Lower leg skin (tissue), 3 donors: ENCODE measurements at regions not wholly inside any gene's neighbourhood (a gene's known extent, or its start where the extent isn't known, plus 50 kb on each side); places are given as distances from the start of the nearest gene placed in this dataset.

Experiments used
- POLR2A ChIP-seq, 2 donors: fragments of 450-650 bp; IDR thresholded peaks; one replicate each; pipeline ENCODE4 v1.6.1; 2016 to 2017; ENCODE audit warnings: antibody characterized with exemption in 2 of 2, mild to moderate bottlenecking in 1 of 2, moderate library complexity in 1 of 2
- TF ChIP-seq, protein P1 (sequence below), 3 donors: fragments of 450-650 bp; IDR thresholded peaks; one replicate each; pipeline ENCODE4 v1.5.1; 2016; ENCODE audit warnings: antibody characterized with exemption in 3 of 3, mild to moderate bottlenecking in 3 of 3, moderate library complexity in 2 of 3

DNA sequence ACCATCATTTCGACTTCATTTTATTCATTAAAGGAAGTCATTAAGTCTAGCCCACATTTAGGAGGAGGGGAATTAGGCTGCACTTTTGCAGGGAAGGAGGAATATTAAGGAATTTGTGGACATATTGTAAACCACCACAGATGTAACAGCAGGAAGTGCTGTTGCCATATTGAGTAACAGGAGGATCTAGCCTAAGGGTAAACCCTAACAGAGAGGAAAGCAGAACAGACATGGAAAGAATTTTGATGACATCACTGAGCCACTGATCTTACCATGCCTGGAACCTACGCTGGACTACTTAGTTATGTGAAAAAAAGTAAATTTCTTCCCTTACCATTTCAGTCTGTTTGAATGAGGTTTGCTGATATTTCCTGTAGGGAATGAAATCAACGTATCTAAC lies 100.7 kb upstream of the ATF7IP start:
- TF ChIP-seq, protein P1, sequence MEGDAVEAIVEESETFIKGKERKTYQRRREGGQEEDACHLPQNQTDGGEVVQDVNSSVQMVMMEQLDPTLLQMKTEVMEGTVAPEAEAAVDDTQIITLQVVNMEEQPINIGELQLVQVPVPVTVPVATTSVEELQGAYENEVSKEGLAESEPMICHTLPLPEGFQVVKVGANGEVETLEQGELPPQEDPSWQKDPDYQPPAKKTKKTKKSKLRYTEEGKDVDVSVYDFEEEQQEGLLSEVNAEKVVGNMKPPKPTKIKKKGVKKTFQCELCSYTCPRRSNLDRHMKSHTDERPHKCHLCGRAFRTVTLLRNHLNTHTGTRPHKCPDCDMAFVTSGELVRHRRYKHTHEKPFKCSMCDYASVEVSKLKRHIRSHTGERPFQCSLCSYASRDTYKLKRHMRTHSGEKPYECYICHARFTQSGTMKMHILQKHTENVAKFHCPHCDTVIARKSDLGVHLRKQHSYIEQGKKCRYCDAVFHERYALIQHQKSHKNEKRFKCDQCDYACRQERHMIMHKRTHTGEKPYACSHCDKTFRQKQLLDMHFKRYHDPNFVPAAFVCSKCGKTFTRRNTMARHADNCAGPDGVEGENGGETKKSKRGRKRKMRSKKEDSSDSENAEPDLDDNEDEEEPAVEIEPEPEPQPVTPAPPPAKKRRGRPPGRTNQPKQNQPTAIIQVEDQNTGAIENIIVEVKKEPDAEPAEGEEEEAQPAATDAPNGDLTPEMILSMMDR (IDR thresholded peaks at IDR 0.05), result no peak
- TF ChIP-seq POLR2A (IDR thresholded peaks at IDR 0.05), result no peak
